Left renal pelvis (tissue), 4 donors: ENCODE measurements at regions not wholly inside any gene's neighbourhood (a gene's known extent, or its start where the extent isn't known, plus 50 kb on each side); places are given as distances from the start of the nearest gene placed in this dataset.

ENCODE experiments used
- DNase-seq, 4 donors: peaks; one replicate each; pipeline ENCODE4 v3.0.0-alpha.2; 2013; ENCODE audit warnings: low read depth in 4 of 4, low spot score in 3 of 4

DNA sequence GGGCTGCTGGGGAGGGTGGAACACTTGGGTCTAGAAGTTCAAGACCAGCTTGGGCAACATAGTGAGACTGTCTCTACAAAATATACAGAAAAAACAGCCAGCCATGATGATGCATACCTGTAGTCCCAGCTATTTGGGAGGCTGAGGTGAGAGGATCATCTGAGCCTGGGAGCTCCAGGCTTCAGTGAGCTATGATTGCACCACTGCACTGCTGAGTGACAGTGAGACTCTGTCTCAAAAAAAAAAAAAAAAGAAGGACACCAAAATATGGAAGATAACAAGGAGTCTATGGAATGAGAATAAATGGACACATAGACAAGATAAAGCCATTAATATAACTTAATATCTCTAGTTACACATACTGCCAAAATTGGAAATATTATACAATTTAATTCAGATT is 62.7 kb upstream of the IL15 start:
- DNase-seq, result no peak

DNA sequence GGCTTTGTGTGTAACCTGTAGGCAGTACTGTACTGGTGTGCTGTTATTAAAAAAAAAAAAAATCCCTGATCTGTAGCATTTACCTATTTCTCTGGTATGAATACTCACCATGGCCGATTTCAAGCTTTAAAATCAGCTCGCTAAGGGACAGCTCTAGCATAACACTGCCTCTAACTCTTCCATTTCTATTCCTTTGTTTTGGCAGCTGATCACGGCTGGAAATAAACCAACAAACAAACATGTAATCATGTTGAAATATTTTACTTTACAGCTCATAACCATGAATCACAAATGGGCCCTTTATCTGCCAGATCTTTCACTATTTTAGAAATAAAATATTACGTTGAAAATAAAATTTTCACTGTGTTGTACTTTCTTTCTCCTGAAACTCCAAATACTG is 60.5 kb upstream of the IL15 start:
- DNase-seq, result no peak

DNA sequence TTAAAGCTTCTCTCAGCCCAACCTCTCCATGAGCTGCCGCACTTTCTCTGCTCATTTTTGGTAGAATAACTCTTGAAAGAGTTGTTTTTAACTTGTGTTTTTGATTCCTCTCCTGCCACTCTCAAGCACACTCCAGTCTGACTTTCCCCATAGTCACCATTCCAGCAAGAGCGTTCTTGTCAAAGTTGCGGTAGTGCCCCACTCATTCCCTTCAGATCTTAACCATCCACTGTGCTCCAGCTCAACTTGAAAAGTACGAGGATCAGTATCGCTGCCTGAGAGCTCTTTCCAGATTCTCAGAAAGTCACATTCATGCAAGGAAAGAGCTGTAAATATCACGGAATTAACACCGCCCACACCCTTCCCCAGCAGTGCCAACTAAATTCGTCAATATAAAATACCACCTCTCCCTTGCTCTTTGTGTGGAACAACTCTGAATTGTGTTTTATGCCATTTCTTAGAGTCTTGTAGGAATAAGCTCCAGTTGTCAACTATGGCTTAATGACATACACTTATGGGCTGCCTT is 59.7 kb upstream of the IL15 start:
- no peak for DNase-seq

DNA sequence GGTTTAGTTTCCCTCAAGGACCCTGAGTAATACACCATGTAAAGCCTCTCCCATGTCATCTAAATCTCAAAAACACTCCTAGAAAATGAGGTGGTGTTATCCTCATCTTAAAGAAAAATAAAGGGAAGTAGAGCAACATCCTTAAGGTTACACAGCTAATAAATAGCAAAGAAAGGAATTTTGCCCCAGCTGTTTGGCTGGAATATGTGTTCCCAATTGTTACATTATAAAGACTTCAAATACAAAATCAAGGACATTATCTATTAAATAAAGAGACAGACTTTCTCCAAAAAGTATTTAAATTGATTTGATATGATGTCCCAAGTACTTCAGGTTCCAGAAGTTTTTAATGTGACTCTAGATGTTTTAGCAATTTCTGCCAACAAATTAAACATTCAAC is 57.9 kb upstream of the IL15 start:
- DNase-seq, result no peak

DNA sequence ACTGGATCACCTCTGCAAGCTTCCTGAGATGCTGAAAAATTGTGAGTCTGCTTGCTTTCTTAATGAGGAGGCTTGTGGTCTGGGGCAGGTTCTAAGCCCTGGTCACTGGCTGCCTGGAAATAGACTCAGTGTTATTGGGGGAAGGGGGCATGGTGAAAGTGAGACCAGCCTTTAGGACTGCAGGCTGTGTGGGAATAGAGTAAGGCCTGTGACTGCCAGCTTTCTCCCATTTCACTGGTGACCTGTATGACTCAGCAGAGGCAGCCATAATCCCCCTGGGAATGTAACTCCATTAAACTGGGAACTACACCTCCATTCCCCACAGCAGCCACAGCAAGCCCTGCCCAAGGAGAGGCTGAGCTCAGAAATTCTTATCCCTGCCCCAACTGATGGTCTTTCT is 55.9 kb upstream of the IL15 start:
- no peak for DNase-seq
